T-cell (primary cell): ENCODE measurements at regions not wholly inside any gene's neighbourhood (a gene's known extent, or its start where the extent isn't known, plus 50 kb on each side); places are given as distances from the start of the nearest gene placed in this dataset.

Experiments used
- ATAC-seq, 4 experiments: fragments of 200-7000 bp in 3 of 4; fragments of 150-1000 bp in 1 of 4; cut with Tn5 transposase; replicated peaks in 1 of 4; 1 replicate in 3 of 4; 2 replicates in 1 of 4; pipeline ENCODE4 v1.10.0; 2021; ENCODE audit warnings: moderate library complexity in 3 of 4, mild to moderate bottlenecking in 2 of 4, moderate number of reproducible peaks in 1 of 4
- CTCF ChIA-PET, 2 donors: fragments of 300-600 bp; sonication (Branson Sonifier 250); formaldehyde crosslinking; loops; one replicate each; lab custom pipeline; 2022; ENCODE audit warnings: antibody characterized with exemption in 2 of 2; lab: Charles Lee
- POLR2A ChIA-PET, 2 donors: fragments of 300-600 bp; sonication (Branson Sonifier 250); formaldehyde crosslinking; loops; one replicate each; lab custom pipeline; 2022; ENCODE audit warnings: antibody characterized with exemption in 2 of 2; lab: Charles Lee
- DNase-seq, 35 experiments: peaks; one replicate each; pipeline versions ENCODE4 v3.0.0 to v3.0.0-alpha.2; 2013 to 2023
- H3K27ac ChIP-seq: one replicate; pipeline ENCODE4 v1.5.1; 2013; ENCODE audit warnings: low read length
- H3K27me3 ChIP-seq, 2 experiments: replicated peaks in 1 of 2; 1 replicate in 1 of 2; 2 replicates in 1 of 2; pipeline versions ENCODE4 v1.6.1 to v1.7.0; 2013; ENCODE audit warnings: low read length in 1 of 2, mixed read lengths in 1 of 2; ENCODE audit not compliant: control insufficient read depth in 2 of 2, insufficient read depth in 2 of 2; ENCODE audit errors: extremely low read depth in 1 of 2
- H3K36me3 ChIP-seq, 2 donors: 1 replicate in 1 of 2; 2 replicates in 1 of 2; pipeline versions ENCODE4 v1.6.1 to v1.7.0; 2013; ENCODE audit warnings: low read length in 1 of 2; ENCODE audit not compliant: control insufficient read depth in 2 of 2, insufficient read depth in 1 of 2; ENCODE audit errors: extremely low read depth in 1 of 2
- H3K4me1 ChIP-seq, 2 experiments: 1 replicate in 1 of 2; 2 replicates in 1 of 2; pipeline versions ENCODE4 v1.6.1 to v1.7.0; 2013; ENCODE audit warnings: low read length in 2 of 2, mixed read lengths in 1 of 2; ENCODE audit not compliant: insufficient read depth in 2 of 2, control insufficient read depth in 1 of 2; ENCODE audit errors: extremely low read depth in 1 of 2
- H3K4me3 ChIP-seq, 2 donors: 1 replicate in 1 of 2; 2 replicates in 1 of 2; pipeline versions ENCODE4 v1.5.1 to v1.7.0; 2013; ENCODE audit warnings: mild to moderate bottlenecking in 2 of 2, low read length in 1 of 2, moderate library complexity in 1 of 2; ENCODE audit not compliant: control insufficient read depth in 1 of 2; ENCODE audit errors: extremely low read depth in 1 of 2
- H3K9me3 ChIP-seq: 2 replicates; pipeline ENCODE4 v1.7.0; 2013
- H3K27ac Mint-ChIP-seq, 2 donors: one replicate each; pipeline ENCODE4 v1.8.0; 2020 to 2021; ENCODE audit warnings: mild to moderate bottlenecking in 2 of 2, mixed read lengths in 2 of 2
- H3K27me3 Mint-ChIP-seq, 2 donors: one replicate each; pipeline ENCODE4 v1.8.0; 2021 to 2022; ENCODE audit warnings: mixed read lengths in 2 of 2
- H3K36me3 Mint-ChIP-seq: one replicate; pipeline ENCODE4 v1.8.0; 2021; ENCODE audit warnings: mixed read lengths
- H3K4me1 Mint-ChIP-seq, 3 donors: one replicate each; pipeline ENCODE4 v1.8.0; 2020 to 2022; ENCODE audit warnings: mixed read lengths in 3 of 3, mild to moderate bottlenecking in 1 of 3
- H3K4me3 Mint-ChIP-seq, 3 donors: one replicate each; pipeline ENCODE4 v1.8.0; 2020 to 2022; ENCODE audit warnings: mild to moderate bottlenecking in 3 of 3, mixed read lengths in 3 of 3, moderate library complexity in 3 of 3
- H3K9me3 Mint-ChIP-seq, 3 donors: one replicate each; pipeline ENCODE4 v1.8.0; 2020 to 2022; ENCODE audit warnings: mixed read lengths in 3 of 3
- WGBS: methylation state at CpG from one replicate; pipeline ENCODE4 v1.1.5; 2013; ENCODE audit warnings: missing lambda C conversion rate; ENCODE audit not compliant: insufficient coverage; 5-methylcytosine and 5-hydroxymethylcytosine counted together

DNA sequence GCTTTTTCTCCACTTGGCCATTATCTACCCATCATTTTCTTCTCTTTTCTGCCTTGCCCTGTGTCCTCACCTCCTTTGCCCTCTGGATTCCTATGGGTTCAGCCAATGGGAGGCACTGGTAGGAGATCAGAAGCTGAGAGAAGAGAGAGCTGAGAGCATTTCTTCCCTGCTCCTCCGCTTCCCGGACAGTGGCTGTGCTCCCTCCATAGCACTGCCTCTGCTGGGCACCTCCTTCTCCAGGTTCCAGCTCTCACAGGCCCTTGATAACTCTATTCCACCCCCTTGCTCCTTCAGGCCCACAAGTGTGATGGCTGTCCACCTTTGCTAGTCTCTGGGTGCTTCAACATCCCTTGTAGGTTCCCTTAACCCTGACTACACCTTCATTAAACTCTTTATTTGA, 79.6 kb downstream of the LSM5 start:
- POLR2A ChIA-PET: interaction anchor here in 1 of 2 donors (0.7 kb wide), 1 partner anchor 813 kb away, joined by 3 read pairs; no protein-coding TSS in a partner anchor
- Histone ChIP-seq H3K27me3 (peaks cover 0 to 2% of the 10 kb centered on the region in 2 experiments), H3K36me3 (no peaks in the 10 kb centered on the region), H3K4me1 (no peaks in the 10 kb centered on the region), H3K27ac (no peak overlapping the region), H3K4me3 (no peak overlapping the region), H3K9me3 (no peaks in the 10 kb centered on the region)
- CTCF ChIA-PET: no interaction called here
- ATAC-seq (no peak), DNase-seq (no peak)
- Mint-ChIP-seq H3K4me3 (no peak overlapping the region), H3K9me3 (no peaks in the 10 kb centered on the region), H3K27me3 (peaks cover 7 to 20% of the 10 kb centered on the region in 2 donors), H3K36me3 (no peaks in the 10 kb centered on the region), H3K27ac (no peak overlapping the region), H3K4me1 (no peaks in the 10 kb centered on the region)
- WGBS: no CpG with 5 or more reads among the region's 2 CpGs

DNA sequence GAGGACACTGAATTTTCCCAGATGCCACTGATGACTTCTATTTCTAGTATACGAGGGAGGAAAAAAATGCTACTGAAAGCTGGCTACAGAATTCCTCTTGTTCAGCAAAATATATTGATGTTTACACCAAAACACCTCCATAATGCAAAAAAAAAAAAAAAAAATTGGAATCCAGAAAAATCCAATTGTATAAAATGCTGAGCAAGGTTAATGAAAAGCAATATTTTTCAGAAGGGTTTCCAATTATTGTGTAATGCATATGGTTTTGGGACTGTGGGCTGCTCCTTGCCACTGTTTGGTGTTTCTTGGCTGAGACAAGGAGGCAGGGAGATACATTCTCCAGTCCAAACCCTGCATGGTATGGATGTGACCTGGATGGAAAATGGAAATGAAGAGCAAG, 83.8 kb downstream of the LSM5 start:
- peaks cover 5 to 24% of the 10 kb centered on the region in 2 donors for H3K27me3 Mint-ChIP-seq
- DNase-seq (no peak), ATAC-seq (no peak)
- no peaks in the 10 kb centered on the region for H3K9me3 ChIP-seq
- ChIA-PET CTCF (no interaction called here), POLR2A (no interaction called here)
- H3K36me3 Mint-ChIP-seq: no peaks in the 10 kb centered on the region
- no CpG with 5 or more reads among the region's 1 CpG for WGBS
- H3K4me1 Mint-ChIP-seq: no peaks in the 10 kb centered on the region
- no peaks in the 10 kb centered on the region for H3K36me3 ChIP-seq
- no peak overlapping the region for H3K27ac ChIP-seq
- no peak overlapping the region for H3K27ac Mint-ChIP-seq
- H3K4me1 ChIP-seq: no peaks in the 10 kb centered on the region
- H3K9me3 Mint-ChIP-seq: no peaks in the 10 kb centered on the region
- peaks cover 0 to 2% of the 10 kb centered on the region in 2 experiments for H3K27me3 ChIP-seq
- no peak overlapping the region for H3K4me3 ChIP-seq
- no peak overlapping the region for H3K4me3 Mint-ChIP-seq

DNA sequence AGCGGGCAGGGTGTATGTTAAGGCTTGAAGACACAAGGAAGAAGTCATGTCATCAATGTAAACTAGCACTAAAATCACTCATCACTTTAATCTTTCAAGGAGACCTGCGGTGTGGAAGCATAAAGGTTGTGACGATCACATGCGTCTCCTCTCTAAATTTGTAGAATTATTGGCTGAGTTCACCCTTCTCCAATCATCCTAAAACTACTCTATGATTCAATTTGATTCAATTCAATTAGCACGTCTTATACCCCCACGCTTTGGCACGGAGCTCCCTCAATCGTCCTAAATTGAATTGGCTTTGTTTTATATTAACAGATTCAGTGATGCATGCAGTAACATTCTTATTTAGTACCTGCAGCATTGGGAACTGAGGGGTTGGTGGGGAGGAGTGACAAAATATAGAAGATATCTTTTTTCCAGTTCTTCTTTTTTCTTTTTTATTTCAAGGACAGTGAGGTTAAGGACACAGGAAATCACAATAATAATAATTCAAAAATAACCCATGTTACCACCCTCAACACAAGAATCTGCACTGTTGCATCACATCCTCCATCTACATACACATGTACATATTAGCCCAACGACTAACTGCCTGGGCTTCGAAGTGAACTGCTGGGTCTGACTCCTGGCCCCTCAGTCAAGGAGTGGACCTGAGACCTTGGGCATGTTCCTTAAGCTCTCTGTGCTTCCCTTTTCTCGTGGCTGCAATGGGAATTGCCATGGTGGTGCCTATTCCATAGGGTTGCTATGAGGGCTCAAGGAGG, 86.5 kb downstream of the LSM5 start:
- H3K27ac Mint-ChIP-seq: no peak overlapping the region
- H3K4me3 ChIP-seq: no peak overlapping the region
- H3K4me1 Mint-ChIP-seq: no peaks in the 10 kb centered on the region
- ChIA-PET POLR2A (no interaction called here), CTCF (no interaction called here)
- no peaks in the 10 kb centered on the region for H3K36me3 ChIP-seq
- H3K9me3 ChIP-seq: no peaks in the 10 kb centered on the region
- H3K27ac ChIP-seq: no peak overlapping the region
- no peaks in the 10 kb centered on the region for H3K9me3 Mint-ChIP-seq
- H3K27me3 Mint-ChIP-seq: peaks cover 5 to 30% of the 10 kb centered on the region in 2 donors
- no peaks in the 10 kb centered on the region for H3K36me3 Mint-ChIP-seq
- DNase-seq (no peak), ATAC-seq (no peak)
- no peak overlapping the region for H3K4me3 Mint-ChIP-seq
- WGBS: 39% methylated on average over 3 of the region's 11 CpGs
- peaks cover 0 to 2% of the 10 kb centered on the region in 2 experiments for H3K27me3 ChIP-seq
- no peaks in the 10 kb centered on the region for H3K4me1 ChIP-seq

DNA sequence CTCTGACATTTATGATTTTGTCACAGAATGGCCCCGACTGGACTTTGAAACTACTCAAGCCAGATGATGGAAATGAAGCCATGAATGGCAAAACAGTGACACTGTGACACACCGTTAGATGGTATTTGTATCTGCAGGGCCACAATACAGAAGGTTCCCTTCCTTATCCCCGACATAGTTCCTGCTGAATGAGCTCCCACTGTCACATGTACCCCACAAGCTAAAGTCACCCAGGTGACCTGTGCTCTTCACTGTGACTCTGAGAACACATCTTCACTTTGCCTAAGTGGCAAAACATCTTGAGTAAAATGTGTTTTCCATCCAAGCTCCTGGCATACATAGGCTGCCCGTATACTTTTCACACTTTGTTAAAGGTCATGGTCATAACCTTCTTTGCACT, 89.5 kb downstream of the LSM5 start:
- DNase-seq: no peak
- WGBS: 78% methylated on average over 2 of the region's 4 CpGs
- POLR2A ChIA-PET: no interaction called here
- H3K9me3 ChIP-seq: no peaks in the 10 kb centered on the region
- Mint-ChIP-seq H3K36me3 (no peaks in the 10 kb centered on the region), H3K27me3 (peaks cover 0 to 17% of the 10 kb centered on the region in 2 donors), H3K4me3 (no peak overlapping the region), H3K9me3 (no peaks in the 10 kb centered on the region), H3K4me1 (no peaks in the 10 kb centered on the region), H3K27ac (no peak overlapping the region)
- CTCF ChIA-PET: no interaction called here
- H3K4me3 ChIP-seq: no peak overlapping the region
- no peaks in the 10 kb centered on the region for H3K4me1 ChIP-seq
- ATAC-seq: no peak
- no peak overlapping the region for H3K27ac ChIP-seq
- peaks cover 0 to 2% of the 10 kb centered on the region in 2 experiments for H3K27me3 ChIP-seq
- H3K36me3 ChIP-seq: no peaks in the 10 kb centered on the region

DNA sequence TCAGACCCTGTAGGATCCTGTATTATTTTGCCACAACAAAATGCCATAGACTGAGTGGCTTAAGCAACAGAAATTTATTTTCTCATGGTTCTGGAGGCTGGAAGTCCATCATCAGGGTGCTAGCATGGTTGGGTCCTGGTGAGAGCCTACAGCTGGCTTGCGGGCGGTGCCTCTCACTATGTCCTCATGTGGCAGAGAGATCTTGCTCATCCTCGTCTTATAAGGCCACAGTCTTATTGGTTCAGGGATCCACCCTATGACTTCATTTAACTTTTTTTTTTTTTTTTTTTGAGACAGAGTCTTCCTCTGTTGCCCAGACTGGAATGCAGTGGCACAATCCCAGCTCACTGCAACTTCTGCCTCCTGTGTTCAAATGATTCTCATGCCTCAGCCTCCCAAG, 90.9 kb downstream of the LSM5 start:
- H3K9me3 Mint-ChIP-seq: no peaks in the 10 kb centered on the region
- H3K36me3 Mint-ChIP-seq: no peaks in the 10 kb centered on the region
- peaks cover 2 to 22% of the 10 kb centered on the region in 2 donors for H3K27me3 Mint-ChIP-seq
- no peaks in the 10 kb centered on the region for H3K4me1 Mint-ChIP-seq
- CTCF ChIA-PET: no interaction called here
- Histone ChIP-seq H3K27me3 (peaks cover 0 to 2% of the 10 kb centered on the region in 2 experiments), H3K4me3 (no peak overlapping the region), H3K36me3 (no peaks in the 10 kb centered on the region), H3K27ac (no peak overlapping the region), H3K9me3 (no peaks in the 10 kb centered on the region), H3K4me1 (no peaks in the 10 kb centered on the region)
- DNase-seq: no peak
- ATAC-seq: no peak
- H3K4me3 Mint-ChIP-seq: no peak overlapping the region
- POLR2A ChIA-PET: no interaction called here
- no peak overlapping the region for H3K27ac Mint-ChIP-seq
- 100% methylated on average over 2 of the region's 3 CpGs for WGBS

DNA sequence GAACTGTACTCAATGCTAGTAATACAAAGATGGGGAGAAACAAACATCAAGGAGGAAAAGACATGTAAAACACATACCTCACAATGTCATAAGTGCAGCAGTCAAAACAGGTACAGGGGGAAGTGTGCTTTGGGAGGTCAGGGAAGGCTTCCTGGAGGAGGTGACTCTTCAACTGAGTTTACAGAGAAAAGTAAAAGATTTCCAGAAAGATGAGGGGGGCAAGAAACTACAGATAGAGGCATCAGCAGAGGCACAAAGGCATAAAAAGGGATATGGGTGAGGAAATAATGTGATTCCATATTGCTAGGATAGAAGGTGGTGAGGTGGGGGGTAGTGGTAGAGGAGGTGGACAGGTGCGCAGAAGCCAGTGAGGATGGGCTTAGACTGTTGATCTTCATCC, 95.0 kb downstream of the LSM5 start:
- Mint-ChIP-seq H3K4me3 (no peak overlapping the region), H3K4me1 (no peaks in the 10 kb centered on the region), H3K9me3 (no peaks in the 10 kb centered on the region), H3K27ac (no peak overlapping the region), H3K36me3 (no peaks in the 10 kb centered on the region), H3K27me3 (peaks cover 5 to 6% of the 10 kb centered on the region in 2 donors)
- H3K4me1 ChIP-seq: no peaks in the 10 kb centered on the region
- H3K9me3 ChIP-seq: no peaks in the 10 kb centered on the region
- DNase-seq (no peak), ATAC-seq (no peak)
- no peak overlapping the region for H3K4me3 ChIP-seq
- WGBS: no CpG with 5 or more reads among the region's 1 CpG
- H3K27ac ChIP-seq: no peak overlapping the region
- POLR2A ChIA-PET: no interaction called here
- CTCF ChIA-PET: no interaction called here
- no peaks in the 10 kb centered on the region for H3K36me3 ChIP-seq
- no peaks in the 10 kb centered on the region for H3K27me3 ChIP-seq
